ENCODE measurements at regions not wholly inside any gene's neighbourhood (a gene's known extent, or its start where the extent isn't known, plus 50 kb on each side); places are given as distances from the start of the nearest gene placed in this dataset.
"Not testable (repeated sequence)": the region's sequence is repeated elsewhere in the genome, so short reads cannot be mapped to it uniquely, and the experiment has no call there.

DNA sequence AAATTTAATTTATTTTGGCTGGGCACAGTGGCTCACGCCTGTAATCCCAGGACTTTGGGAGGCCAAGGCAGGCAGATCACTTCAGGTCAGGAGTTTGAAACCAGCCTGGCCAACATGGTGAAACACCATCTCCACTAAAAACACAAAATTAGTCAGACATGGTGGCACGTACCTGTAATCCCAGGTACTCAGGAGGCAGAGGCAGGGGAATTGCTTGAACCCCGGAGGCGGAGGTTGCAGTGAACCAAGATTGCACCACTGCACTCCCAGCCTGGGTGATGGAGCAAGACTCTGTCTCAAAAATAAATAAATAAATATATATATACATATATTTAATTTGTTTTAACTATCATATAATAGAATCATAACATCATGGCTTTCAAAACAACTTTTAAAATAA, 482.1 kb upstream of the AUTS2 start:
- not testable (repeated sequence) for DNase-seq (ENCODE audit: low spot score)

DNA sequence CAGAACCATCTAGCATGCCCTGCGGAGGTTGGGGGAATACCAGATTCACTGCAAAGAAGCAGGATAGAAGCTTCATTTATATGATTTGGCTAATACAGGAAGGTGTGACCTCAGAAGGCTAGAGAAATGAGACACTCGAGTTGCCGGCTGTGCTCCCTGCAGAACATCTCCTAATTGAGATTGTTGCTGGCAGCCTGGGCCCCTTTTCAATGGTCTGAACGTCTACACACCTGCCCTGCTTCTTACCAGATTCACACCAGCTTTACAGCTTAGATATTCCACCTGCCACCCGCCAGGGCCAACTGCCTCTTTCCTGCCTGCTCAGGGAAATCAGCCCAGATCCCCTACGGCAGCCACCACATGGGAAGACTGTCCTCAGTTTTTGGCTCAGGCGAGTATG, 475.3 kb upstream of the AUTS2 start:
- no peak for DNase-seq (ENCODE audit: low spot score)

DNA sequence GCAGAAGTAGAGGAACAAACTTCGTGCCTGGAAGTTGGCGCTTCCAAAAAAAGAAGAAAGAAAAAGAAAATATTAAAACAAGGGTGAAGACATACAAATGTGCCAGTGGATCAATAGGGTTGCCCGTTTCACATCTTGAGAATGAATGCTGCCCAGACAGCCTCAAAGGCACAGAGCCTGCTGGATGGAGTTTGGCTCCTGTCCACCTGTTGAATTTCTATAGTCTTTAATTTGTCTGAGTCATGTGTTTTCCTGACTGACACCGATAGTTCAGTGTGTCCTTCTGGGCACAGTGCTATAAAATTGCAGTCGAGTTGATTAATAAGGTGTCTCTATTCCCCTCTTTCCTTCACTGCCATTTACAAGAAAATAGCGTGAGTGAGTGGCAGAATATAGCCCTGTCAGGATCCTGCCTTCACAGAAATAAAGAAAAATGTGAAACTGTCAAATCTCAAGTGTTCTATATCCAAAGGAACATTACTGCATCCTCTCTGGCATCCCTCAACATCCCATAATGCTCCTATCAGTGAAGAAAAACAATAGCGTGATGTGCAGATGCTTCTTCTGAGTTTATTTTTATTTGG, 471.3 kb upstream of the AUTS2 start:
- no peak for DNase-seq (ENCODE audit: low spot score)

DNA sequence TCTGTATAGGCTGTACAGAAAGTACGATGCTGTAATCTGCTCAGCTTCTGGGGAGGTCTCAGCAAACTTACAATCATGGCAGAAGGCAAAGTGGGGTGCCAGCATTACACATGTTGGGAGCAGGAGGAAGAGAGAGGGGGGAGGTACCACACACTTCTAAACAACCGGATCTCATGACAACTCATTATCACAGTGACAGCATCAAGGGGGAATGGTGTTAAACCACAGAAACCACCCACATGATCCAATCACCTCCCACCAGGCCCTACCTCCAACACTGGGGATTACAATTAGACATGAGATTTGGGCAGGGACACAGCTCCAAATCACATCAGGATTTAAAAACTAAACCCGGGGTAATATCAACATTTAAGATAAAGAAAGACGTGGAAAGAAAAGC, 468.8 kb upstream of the AUTS2 start:
- no peak for DNase-seq (ENCODE audit: low spot score)

DNA sequence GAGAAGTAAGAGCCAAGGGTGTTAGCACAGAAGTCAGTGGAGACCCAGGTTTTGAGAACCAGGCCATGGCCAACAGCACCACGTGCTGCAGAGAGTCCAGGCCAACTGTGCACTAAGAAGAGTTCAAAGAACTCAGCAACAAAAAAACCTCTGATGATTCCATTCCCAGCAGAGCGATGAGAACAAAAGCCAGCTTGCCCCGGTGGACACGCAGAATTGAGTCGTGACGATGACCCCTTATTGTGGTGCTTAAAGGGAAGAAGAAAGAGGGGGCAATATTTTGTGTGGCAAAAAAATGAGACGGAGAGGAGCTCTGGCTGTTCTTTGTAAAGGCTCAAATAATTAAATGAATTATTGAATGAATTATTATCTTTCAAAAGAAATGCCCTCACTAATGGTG, 468.3 kb upstream of the AUTS2 start:
- DNase-seq (ENCODE audit: low spot score), result no peak

DNA sequence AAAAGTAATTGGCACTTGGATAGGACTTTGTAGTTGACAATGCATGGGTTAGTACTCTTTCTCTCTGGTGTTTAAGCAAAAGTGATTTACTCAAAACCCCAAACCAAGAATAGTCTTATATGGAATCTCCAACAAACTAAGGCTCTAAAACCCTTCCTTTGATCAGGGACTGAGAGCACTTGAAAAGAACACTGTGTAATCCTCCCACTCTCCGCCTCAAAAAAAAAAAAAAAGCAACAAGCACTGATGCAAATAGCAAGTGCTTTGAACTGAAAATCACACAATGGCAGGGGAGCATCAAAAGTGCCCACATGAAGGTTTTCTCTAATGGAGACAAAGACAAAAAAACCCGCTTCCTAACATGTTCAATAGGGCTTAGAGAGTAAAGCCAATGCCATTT, 467.9 kb upstream of the AUTS2 start:
- no peak for DNase-seq (ENCODE audit: low spot score)

DNA sequence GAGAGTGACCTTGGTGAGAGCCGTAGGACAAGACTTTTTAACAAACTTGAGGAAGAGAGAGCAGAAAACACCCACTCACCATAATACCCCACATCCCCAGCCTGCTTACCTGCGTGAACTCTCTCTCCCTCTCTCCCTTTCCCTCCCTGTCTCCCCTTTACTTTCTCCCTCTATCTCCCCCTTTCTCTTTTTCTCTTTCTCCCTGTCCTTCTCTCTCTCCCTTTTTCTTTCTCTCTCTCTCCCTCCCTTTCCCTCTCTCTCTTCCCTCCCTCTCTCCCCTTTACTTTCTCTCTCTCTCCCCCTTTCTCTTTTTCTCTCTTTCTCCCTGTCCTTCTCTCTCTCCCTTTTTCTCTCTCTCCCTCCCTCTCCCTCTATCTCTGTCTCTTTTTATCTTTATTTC, 464.0 kb upstream of the AUTS2 start:
- no peak for DNase-seq (ENCODE audit: low spot score)

DNA sequence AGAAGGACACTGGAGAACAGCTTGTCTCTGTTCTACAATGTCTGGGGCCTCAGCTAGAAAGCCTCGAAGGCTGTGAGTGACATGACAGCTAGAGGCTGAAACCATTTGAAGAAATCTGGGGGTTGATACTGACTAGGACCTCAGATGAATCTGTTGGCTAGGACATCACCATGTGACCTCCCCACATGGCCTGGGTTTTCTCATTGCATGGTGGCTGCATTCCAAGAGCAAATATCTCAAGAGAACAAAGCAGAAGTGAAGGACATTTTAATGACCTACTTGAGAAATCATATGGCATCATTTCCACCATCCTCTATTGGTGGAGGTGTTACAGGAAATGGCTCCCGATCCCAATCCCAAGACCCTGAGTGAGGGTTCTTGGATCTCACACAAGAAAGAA, 450.6 kb upstream of the AUTS2 start:
- DNase-seq (ENCODE audit: low spot score), result no peak

DNA sequence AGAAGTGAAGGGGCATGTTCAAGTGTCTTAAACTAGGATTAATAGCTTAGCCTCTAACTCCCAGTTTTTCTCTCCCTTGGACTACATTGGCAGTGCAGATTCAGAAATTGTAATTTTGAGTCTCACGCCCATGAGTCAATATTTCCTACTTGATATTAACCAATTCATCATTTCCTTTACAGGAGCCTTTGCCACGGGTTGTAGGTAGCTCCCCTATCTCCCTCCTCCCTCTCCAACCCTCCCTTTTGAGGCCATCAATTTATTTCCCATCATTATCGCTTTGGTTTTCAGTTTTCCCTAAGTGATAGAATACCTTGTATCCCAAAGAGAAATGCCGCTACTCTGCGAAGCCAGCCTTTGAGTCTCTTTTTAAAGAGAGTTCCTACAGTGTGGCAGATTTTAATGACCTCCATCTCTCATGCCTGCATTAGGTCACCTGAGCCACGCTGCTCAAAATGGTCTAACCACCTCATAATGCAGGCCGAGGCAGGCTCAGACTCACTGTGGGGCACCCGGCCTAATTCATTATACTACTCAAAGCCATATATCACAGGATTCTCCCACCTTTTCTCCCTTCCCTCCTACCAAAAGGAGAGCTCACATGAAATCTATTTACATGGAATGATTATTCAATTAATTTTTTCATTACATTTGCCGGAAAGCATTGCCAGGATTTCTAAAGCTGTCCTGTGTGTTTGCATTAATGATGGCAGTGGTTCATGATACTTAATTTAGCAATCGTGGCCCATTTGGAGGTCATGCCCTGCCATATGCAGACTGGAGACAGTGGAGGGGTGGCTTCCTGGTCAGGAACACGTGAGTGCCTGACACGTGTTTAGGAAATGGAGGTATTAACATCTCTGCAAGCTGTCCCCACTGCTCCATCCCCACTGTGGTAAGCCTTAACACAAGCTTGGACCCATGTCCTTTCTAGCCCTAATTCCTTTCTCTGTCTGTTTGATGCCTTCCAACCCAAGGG, 448.2 kb upstream of the AUTS2 start:
- DNase-seq (ENCODE audit: low spot score), result no peak

DNA sequence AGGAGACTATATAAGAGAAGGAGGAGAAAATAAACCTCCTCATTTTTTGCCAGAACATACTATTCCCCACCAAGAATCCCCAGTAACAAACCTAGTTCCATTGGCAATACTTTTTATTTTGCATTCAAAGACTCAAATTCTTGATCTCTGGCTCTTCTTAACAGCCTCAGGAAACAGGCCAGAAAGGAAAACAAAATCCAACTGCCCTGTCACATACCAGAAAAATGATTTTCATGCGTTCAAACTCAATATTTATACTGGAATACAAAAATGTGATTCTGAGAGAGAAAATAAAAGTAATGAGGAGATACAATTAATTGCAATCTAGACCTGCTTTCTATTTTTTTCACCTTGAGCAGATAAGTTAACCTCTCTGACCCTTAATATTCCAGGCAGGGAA, 435.9 kb upstream of the AUTS2 start:
- DNase-seq (ENCODE audit: low spot score), result no peak

DNA sequence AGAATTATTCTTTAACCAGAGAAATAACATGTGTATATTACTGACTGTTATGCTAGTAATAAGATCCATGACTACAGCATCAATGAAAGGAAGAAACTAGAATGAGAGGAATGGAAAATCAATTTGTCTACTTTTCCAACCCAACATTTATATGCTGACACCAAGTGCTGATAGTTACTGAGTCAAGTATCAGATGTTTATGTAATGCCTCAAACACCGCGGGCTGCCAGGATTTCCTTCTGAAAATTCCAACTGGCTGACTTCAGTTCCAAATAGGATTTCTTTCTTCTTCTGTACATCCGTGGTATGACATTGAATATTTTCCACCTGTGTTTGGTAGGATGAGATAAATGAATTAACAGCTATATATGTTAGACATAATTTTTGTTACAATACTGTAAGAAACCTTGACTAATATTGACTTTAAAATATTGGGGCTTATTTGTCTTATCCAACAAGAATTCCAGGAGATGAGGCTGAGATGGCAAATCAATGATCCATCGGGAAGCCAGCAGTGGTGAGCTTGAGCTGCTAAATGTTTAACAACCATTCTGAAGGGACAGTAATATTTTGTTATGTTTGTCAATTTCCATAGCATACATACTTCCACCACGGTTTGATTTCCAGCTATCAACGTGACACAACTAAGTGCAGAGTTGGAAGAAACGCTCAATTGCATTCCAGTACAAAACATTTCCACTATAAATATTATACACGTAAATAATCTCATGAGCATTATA, 435.2 kb upstream of the AUTS2 start:
- DNase-seq (ENCODE audit: low spot score), result no peak

DNA sequence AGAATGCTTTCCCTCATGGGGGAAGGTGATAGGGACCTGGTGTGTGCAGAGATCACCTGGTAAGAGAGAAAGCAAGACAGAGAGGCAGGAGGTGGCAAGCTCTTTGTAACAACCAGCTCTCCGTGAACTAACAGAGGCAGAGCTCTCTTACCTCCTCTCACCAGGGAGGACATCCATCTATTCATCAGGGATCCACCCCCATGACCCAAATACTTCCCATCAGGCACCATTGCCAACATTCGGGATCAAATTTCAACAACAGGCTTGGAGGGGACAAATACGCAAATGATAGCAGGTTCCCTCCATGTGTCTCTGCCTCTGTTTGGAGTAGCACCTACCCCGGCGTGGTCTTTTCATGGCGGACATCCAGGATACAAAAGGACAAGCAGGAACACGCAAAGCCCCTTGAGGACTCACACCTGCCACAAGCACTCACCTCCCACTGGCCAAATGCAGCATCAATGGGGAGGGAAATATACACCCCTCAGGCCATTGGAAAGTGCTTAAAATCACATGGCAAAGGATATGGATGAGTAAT, 431.2 kb upstream of the AUTS2 start:
- DNase-seq (ENCODE audit: low spot score), result no peak

DNA sequence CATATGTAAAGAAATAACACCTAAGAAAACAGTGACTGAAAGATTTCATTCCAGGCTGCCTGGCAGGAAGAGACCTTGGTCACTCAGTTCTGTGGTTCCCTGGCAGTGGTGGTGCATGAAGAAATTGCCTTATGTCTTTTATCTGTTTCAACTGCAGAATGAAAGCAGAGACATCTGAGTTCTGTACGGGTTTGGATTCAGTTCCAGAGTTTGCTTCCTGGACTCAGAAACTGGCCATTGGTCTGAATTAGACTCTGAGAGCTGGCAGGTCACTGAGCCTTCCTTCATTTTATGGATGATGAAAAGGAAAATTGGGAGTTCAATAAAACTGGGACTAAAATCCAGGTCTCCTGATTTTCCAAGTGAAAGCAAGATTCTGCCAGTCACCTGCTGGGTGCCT, 428.9 kb upstream of the AUTS2 start:
- no peak for DNase-seq (ENCODE audit: low spot score)

DNA sequence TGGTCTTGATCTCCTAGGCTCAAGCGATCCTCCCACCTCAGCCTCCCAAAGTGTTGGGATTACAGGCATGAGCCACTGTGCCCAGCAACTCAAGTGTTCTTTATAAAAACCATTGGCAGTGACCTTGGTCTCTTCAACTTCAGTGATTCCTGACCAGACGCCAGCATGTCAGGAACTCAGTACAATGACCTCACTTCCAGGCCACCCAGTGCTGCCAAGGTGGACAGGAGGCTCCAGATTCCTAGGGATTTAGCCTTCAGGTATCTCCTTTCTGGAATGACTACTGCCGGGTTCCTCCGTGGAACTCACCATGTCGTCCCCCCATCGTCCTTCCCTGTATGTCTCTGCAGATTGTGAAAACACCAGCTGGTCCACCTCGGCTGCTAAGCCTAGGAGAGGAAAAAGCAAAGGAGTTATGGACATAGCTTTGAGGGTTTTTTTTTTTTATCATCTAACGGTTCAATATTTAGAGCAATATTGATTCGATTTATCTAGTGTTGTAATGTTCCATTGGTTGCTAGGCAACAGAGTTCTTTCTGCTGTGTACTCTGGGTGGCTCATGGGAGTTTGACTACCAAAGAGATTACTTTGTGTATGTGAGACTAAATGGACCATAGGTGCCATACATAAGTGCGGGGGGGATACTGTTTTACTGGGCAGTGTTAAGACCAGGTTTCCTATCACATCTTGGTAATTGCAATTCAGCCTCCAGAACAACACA, 425.8 kb upstream of the AUTS2 start:
- no peak for DNase-seq (ENCODE audit: low spot score)

DNA sequence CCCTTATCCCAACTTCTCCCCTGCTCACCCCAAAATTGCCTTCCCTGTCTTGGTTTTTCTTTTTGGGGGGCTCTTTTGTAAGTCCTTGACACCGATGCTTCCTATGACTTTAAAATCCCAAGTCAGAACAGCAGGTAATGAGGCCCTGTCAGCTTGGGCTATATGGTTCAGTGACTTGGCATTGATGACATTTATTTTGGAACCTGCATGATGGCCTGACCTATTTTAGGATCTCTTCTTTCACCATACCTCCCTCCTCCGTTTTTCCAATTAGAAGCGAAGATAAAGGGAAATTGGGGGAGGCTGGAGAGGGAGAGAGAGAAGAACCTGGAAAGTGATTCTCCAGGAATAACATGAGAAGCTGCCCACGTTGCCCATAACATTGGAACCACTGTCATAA, 424.9 kb upstream of the AUTS2 start:
- no peak for DNase-seq (ENCODE audit: low spot score)

DNA sequence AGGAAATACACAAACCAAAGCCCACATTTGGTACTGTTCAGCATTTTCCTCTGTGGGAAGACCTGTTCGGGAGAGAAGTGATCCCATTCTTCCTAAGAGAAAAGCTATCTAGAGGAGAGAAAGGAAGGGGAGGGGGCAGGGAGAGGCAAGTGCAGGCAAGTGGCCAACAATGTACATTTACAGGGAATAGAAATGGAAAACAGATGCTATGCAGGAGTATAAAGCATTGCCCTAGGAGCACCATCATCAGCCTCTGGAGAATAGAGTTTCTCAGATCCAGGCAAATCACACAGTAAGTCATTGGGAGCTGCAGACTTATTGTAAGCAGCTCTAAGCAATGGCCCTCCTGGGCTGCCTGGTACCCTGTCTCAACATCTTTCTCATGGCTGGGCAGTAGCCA, 424.4 kb upstream of the AUTS2 start:
- no peak for DNase-seq (ENCODE audit: low spot score)

DNA sequence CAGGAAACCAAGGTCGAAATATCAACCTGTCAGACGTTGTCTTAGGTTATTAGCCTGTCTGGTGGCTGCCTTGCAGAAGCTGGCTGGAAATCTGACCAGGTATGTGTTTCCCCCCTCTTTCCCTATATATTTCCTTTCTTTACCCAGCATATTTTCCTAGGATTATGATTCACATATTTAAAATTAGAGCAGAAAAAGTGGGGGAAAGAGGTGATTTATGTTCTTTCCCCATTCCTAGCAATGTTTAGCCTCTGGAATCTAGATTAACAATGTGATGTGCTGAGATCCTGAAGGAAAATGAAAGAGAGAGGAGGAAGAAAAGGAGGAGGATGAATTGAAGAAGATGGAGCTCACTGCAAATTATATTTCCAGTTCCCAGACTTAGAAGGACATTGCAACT, 421.4 kb upstream of the AUTS2 start:
- no peak for DNase-seq (ENCODE audit: low spot score)

DNA sequence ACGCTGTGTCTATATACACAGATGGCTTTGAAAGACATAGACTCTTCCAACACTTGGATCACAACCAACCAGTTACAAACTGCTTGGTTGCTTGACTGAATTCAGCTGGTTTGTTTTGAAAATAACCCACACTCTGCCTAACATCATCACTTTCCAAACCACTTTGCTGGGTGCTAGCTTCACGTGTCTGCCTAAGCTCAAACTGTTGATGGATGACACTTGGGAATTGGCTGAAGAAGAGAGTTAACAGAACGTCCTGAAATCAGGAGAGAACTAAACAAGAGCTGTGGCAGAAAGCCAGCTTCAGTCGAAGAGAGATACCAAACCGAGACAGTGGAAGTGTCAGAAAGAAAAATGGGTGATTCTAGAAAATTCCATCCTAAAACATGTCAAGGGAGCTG, 420.8 kb upstream of the AUTS2 start:
- DNase-seq (ENCODE audit: low spot score), result no peak

DNA sequence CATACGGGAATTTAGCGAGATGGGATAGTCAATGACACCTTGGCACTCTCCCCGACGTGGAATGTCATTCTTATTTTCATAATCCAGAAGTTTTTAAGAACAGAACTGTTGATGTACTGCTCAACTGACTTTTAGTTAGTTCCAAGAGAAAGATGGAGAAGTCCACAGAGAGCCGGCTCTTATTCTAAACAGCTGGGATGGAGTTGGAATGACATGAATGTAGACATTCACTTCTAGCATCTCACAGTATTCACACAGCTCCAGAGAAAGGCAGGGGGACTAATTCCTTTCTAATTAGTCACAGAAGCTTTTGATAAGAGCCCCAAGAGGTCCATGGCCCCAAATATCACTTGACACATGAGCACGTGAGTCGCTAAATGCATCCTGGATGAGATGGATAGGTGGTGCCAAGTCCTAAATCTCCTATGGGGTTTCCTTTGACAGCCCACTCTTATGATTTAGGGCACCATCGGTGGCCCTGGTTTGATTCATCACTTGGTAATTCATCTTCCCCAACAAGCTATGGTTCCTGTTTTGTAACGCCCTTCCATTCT, 420.3 kb upstream of the AUTS2 start:
- no peak for DNase-seq (ENCODE audit: low spot score)

DNA sequence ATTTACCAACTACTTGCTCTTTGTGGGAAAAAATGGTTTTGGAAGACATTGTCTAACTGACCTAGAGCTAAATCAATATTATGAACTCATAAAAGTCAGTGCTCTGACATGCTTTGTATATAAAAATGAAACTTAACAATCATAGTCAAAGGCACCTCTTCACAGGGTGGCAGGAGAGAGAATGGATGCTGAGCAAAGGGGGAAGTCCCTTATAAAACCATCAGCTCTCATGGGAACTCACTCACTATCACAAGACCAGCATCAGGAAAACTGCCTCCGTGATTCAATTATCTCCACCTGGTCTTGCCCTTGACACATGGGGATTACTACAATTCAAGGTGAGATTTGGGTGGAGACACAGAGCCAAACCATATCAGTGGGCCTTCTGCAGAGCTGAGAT, 417.6 kb upstream of the AUTS2 start:
- no peak for DNase-seq (ENCODE audit: low spot score)

DNA sequence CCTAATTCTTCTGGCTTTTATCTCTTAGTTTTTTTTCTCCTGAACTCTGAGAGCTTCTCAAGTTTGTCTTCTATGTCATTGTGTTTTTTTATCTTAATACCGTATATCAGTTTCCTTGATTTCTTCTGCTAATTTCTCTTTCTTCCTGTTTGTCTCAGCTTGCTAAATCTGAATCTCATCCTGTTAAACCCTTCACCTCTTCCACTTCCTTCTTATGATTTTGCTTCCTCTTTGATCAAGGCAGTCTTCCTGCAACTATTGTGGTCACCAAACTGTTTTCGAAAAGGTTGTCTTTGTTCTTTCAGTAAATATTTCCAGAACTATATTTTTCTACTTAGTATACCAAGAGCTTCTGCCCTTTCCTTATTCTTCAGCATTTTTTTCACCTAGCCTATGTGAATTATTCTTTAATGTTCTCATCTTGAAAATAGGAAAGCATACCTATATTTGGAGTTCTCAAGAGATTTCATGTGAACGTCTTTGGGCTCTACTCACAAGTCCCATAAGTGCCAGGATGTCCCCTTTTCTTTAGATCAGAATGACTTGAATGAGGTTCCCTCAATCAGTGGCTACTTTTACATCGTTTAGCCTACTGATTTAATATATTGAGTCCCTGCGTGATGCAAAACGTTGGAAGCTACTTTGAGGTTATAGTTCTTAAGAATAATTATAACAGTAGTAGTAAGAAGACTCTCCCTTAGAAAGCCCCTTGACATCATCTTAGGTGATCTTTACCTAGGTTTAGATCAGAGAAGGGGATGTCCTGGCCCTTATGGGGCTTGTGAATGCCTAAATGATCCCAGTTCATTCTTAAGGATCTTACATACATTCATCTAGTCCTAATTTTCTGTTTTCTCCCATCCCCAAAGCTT, 415.4 kb upstream of the AUTS2 start:
- DNase-seq (ENCODE audit: low spot score), result no peak

Data from ureter (tissue), 1 donor.